Spleen (tissue), 11 donors: ENCODE measurements at regions not wholly inside any gene's neighbourhood (a gene's known extent, or its start where the extent isn't known, plus 50 kb on each side); places are given as distances from the start of the nearest gene placed in this dataset.

Experiments
- DNase-seq: peaks from one replicate; pipeline ENCODE4 v3.0.0-alpha.2; 2020
- H3K27ac ChIP-seq, 8 donors: fragments of 200-600 bp; sonication (generic) in 7 of 8; 1 replicate in 4 of 8; 2 replicates in 4 of 8; pipeline versions ENCODE4 v1.5.0 to v1.8.0; 2016 to 2021; ENCODE audit warnings: inconsistent platforms in 4 of 8, mild to moderate bottlenecking in 4 of 8, moderate library complexity in 1 of 8
- H3K27me3 ChIP-seq, 7 donors: fragments of 200-600 bp; sonication (generic) in 6 of 7; replicated peaks in 1 of 7; 1 replicate in 4 of 7; 2 replicates in 3 of 7; pipeline versions ENCODE4 v1.5.0 to v1.8.0; 2016 to 2021; ENCODE audit warnings: inconsistent platforms in 3 of 7, mild to moderate bottlenecking in 1 of 7
- H3K36me3 ChIP-seq, 6 donors: fragments of 200-600 bp; sonication (generic) in 5 of 6; 1 replicate in 4 of 6; 2 replicates in 2 of 6; pipeline versions ENCODE4 v1.5.0 to v1.8.0; 2016 to 2021; ENCODE audit warnings: inconsistent platforms in 2 of 6
- H3K4me1 ChIP-seq, 6 donors: fragments of 200-600 bp; sonication (generic) in 5 of 6; 1 replicate in 3 of 6; 2 replicates in 3 of 6; pipeline versions ENCODE4 v1.5.0 to v1.8.0; 2016 to 2021; ENCODE audit warnings: inconsistent platforms in 3 of 6
- H3K4me3 ChIP-seq, 8 donors: fragments of 200-600 bp; sonication (generic) in 7 of 8; 1 replicate in 4 of 8; 2 replicates in 4 of 8; pipeline versions ENCODE4 v1.5.0 to v1.8.0; 2016 to 2021; ENCODE audit warnings: inconsistent platforms in 4 of 8, mild to moderate bottlenecking in 4 of 8, moderate library complexity in 2 of 8
- H3K9me3 ChIP-seq, 8 donors: fragments of 200-600 bp; sonication (generic) in 7 of 8; 1 replicate in 4 of 8; 2 replicates in 4 of 8; pipeline versions ENCODE4 v1.5.0 to v1.8.0; 2016 to 2021; ENCODE audit warnings: inconsistent platforms in 4 of 8
- CTCF ChIP-seq, 11 experiments: fragments of 200-600 bp in 7 of 11; fragments of 450-650 bp in 4 of 11; sonication (generic) in 4 of 11; IDR thresholded peaks in 8 of 11; conservative IDR thresholded peaks in 3 of 11; 1 replicate in 7 of 11; 2 replicates in 4 of 11; pipeline versions ENCODE4 v1.4.0 to v1.8.0; 2016 to 2021; ENCODE audit warnings: antibody characterized with exemption in 11 of 11, inconsistent platforms in 4 of 11, mild to moderate bottlenecking in 1 of 11
- POLR2A ChIP-seq, 3 donors: fragments of 450-650 bp; IDR thresholded peaks; one replicate each; pipeline ENCODE4 v1.5.1; 2017; ENCODE audit warnings: antibody characterized with exemption in 3 of 3, mild to moderate bottlenecking in 1 of 3
- POLR2AphosphoS5 ChIP-seq, 3 donors: sonication (generic); formaldehyde crosslinking; IDR thresholded peaks; one replicate each; pipeline ENCODE4 v1.5.1; 2017; ENCODE audit warnings: antibody characterized with exemption in 3 of 3
- WGBS, 5 donors: extraction: QIAGEN DNeasy Blood & Tissue Kit in 3 of 5; methylation state at CpG; one replicate each; pipeline versions ENCODE4 v1.1.5 to v1.1.7; 2013 to 2018; 5-methylcytosine and 5-hydroxymethylcytosine counted together
- intact Hi-C: fragments of 100-400 bp; cut with DNase I; formaldehyde crosslinking; loops from one replicate; pipeline ENCODE4 v1.15.0; 2023; ENCODE audit warnings: low total_unique reads
- donor health status: healthy with polysubstance abuse.
- donor health status: DM: no; HTN: no; CAD: no; lungs with moderate emphysema.
- donor health status: DM: no; HTN: no; CAD: no.
- donor health status: Bipolar disorder and iron deficiency.
- donor health status: healthy.
- donor health status: DM: no; HTN: no; CAD: no.
- donor health status: DM: yes; HTN: yes; CAD: no.

GRCh38 chrX:78455901-78456300 lies 128.5 kb upstream of the CYSLTR1 start:
- 69 to 92% (median 84%) methylated on average over 4 of the region's 4 CpGs for WGBS, 5 donors
- H3K4me3 ChIP-seq: no peak overlapping the region
- no peaks in the 10 kb centered on the region for H3K4me1 ChIP-seq
- no peak for DNase-seq
- peaks cover 0 to 24% (median 8%) of the 10 kb centered on the region in 8 donors for H3K9me3 ChIP-seq
- no peaks in the 10 kb centered on the region for H3K36me3 ChIP-seq
- H3K27me3 ChIP-seq: no peaks in the 10 kb centered on the region
- intact Hi-C loops: no loop called here
- TF ChIP-seq POLR2AphosphoS5 (IDR thresholded peaks at IDR 0.05): no peak
- no peak for TF ChIP-seq CTCF (IDR thresholded peaks at IDR 0.05 in 8 of 11, conservative IDR thresholded peaks at IDR 0.05 in 3 of 11)
- no peak for TF ChIP-seq POLR2A (IDR thresholded peaks at IDR 0.05)
- no peak overlapping the region for H3K27ac ChIP-seq

GRCh38 chrX:78452356-78452755 lies 124.9 kb upstream of the CYSLTR1 start:
- DNase-seq: no peak
- peaks cover 0 to 12% (median under 1%) of the 10 kb centered on the region in 8 donors for H3K9me3 ChIP-seq
- TF ChIP-seq CTCF (IDR thresholded peaks at IDR 0.05 in 8 of 11, conservative IDR thresholded peaks at IDR 0.05 in 3 of 11): no peak
- TF ChIP-seq POLR2A (IDR thresholded peaks at IDR 0.05): no peak
- TF ChIP-seq POLR2AphosphoS5 (IDR thresholded peaks at IDR 0.05): no peak
- intact Hi-C loops: no loop called here
- H3K4me1 ChIP-seq: no peaks in the 10 kb centered on the region
- no peak overlapping the region for H3K4me3 ChIP-seq
- H3K27ac ChIP-seq: no peak overlapping the region
- H3K27me3 ChIP-seq: no peaks in the 10 kb centered on the region
- no peaks in the 10 kb centered on the region for H3K36me3 ChIP-seq

GRCh38 chrX:78437621-78438020 lies 110.2 kb upstream of the CYSLTR1 start:
- intact Hi-C loops: no loop called here
- no peak for DNase-seq
- Histone ChIP-seq H3K4me3 (no peak overlapping the region), H3K9me3 (peaks cover 0 to 7% (median 0%) of the 10 kb centered on the region in 8 donors), H3K4me1 (no peaks in the 10 kb centered on the region), H3K27me3 (no peaks in the 10 kb centered on the region), H3K27ac (no peak overlapping the region), H3K36me3 (no peaks in the 10 kb centered on the region)
- 45 to 88% (median 75%) methylated on average over 2 of the region's 2 CpGs for WGBS, 5 donors
- no peak for TF ChIP-seq POLR2AphosphoS5 (IDR thresholded peaks at IDR 0.05)
- no peak for TF ChIP-seq POLR2A (IDR thresholded peaks at IDR 0.05)
- no peak for TF ChIP-seq CTCF (IDR thresholded peaks at IDR 0.05 in 8 of 11, conservative IDR thresholded peaks at IDR 0.05 in 3 of 11)

- H3K9me3 ChIP-seq: no peaks in the 10 kb centered on the region
- H3K4me3 ChIP-seq: no peak overlapping the region
- H3K36me3 ChIP-seq: no peaks in the 10 kb centered on the region
- no peaks in the 10 kb centered on the region for H3K4me1 ChIP-seq
- intact Hi-C loops: no loop called here
- 89 to 98% (median 91%) methylated on average over 3 of the region's 3 CpGs for WGBS, 5 donors
- no peak for DNase-seq
- no peaks in the 10 kb centered on the region for H3K27me3 ChIP-seq
- no peak overlapping the region for H3K27ac ChIP-seq
- TF ChIP-seq CTCF (IDR thresholded peaks at IDR 0.05 in 8 of 11, conservative IDR thresholded peaks at IDR 0.05 in 3 of 11): no peak
- no peak for TF ChIP-seq POLR2AphosphoS5 (IDR thresholded peaks at IDR 0.05)
- no peak for TF ChIP-seq POLR2A (IDR thresholded peaks at IDR 0.05)
Observed at GRCh38 chrX:78429172-78429571, 101.8 kb upstream of the CYSLTR1 start.
